NCI-H526 treated with DMSO at 0.1 percent for 48 hours (cell line): ENCODE measurements at regions not wholly inside any gene's neighbourhood (a gene's known extent, or its start where the extent isn't known, plus 50 kb on each side); places are given as distances from the start of the nearest gene placed in this dataset.
"Not testable (repeated sequence)": the region's sequence is repeated elsewhere in the genome, so short reads cannot be mapped to it uniquely, and the experiment has no call there.

Source experiments
- DNase-seq: peaks from one replicate; lab custom pipeline; 2025; lab: John Stamatoyannopoulos, UW

- not testable (repeated sequence) for DNase-seq
Measured at GRCh38 chr21:9572782-9573181, 948.6 kb upstream of the TPTE start.

GRCh38 chr21:9573528-9573927, 947.9 kb upstream of the TPTE start:
- DNase-seq, result not testable (repeated sequence)

GRCh38 chr21:9579275-9579674, 942.1 kb upstream of the TPTE start:
- not testable (repeated sequence) for DNase-seq

GRCh38 chr21:9587941-9588340, 933.4 kb upstream of the TPTE start:
- not testable (repeated sequence) for DNase-seq

- not testable (repeated sequence) for DNase-seq
Measured at GRCh38 chr21:9592591-9592990, 928.8 kb upstream of the TPTE start.

GRCh38 chr21:9593646-9594045, 927.7 kb upstream of the TPTE start:
- not testable (repeated sequence) for DNase-seq

- not testable (repeated sequence) for DNase-seq
Measured at GRCh38 chr21:9614011-9614410, 907.4 kb upstream of the TPTE start.

- DNase-seq, result not testable (repeated sequence)
Measured at GRCh38 chr21:9621121-9621793, 900.1 kb upstream of the TPTE start.

GRCh38 chr21:9628051-9628450, 893.3 kb upstream of the TPTE start:
- DNase-seq, result not testable (repeated sequence)

GRCh38 chr21:9647409-9647808, 874.0 kb upstream of the TPTE start:
- DNase-seq, result not testable (repeated sequence)

GRCh38 chr21:9648331-9648730, 873.1 kb upstream of the TPTE start:
- not testable (repeated sequence) for DNase-seq

- DNase-seq, result not testable (repeated sequence)
Measured at GRCh38 chr21:9648947-9649720, 872.2 kb upstream of the TPTE start.

- DNase-seq, result not testable (repeated sequence)
Measured at GRCh38 chr21:9652819-9653218, 868.6 kb upstream of the TPTE start.

GRCh38 chr21:9655221-9655620, 866.2 kb upstream of the TPTE start:
- not testable (repeated sequence) for DNase-seq

- not testable (repeated sequence) for DNase-seq
Measured at GRCh38 chr21:9656455-9656854, 864.9 kb upstream of the TPTE start.

GRCh38 chr21:9657779-9658178, 863.6 kb upstream of the TPTE start:
- not testable (repeated sequence) for DNase-seq

GRCh38 chr21:9659877-9660276, 861.5 kb upstream of the TPTE start:
- not testable (repeated sequence) for DNase-seq

GRCh38 chr21:9663914-9664729, 857.3 kb upstream of the TPTE start:
- not testable (repeated sequence) for DNase-seq

- not testable (repeated sequence) for DNase-seq
Measured at GRCh38 chr21:9675811-9676210, 845.6 kb upstream of the TPTE start.

GRCh38 chr21:9679029-9679428, 842.4 kb upstream of the TPTE start:
- not testable (repeated sequence) for DNase-seq

GRCh38 chr21:9688945-9689344, 832.4 kb upstream of the TPTE start:
- DNase-seq, result not testable (repeated sequence)

GRCh38 chr21:9690981-9691380, 830.4 kb upstream of the TPTE start:
- DNase-seq, result not testable (repeated sequence)
